ENCODE measurements at regions not wholly inside any gene's neighbourhood (a gene's known extent, or its start where the extent isn't known, plus 50 kb on each side); places are given as distances from the start of the nearest gene placed in this dataset.
A peak's percentile ranks its signal among the peaks of the same experiment; 100 is the strongest.

- Mint-ChIP-seq H3K27me3 (ENCODE audit: insufficient read depth, low read depth) (no peaks in the 10 kb centered on the region), H3K4me1 (no peaks in the 10 kb centered on the region), H3K9me3 (no peaks in the 10 kb centered on the region), H3K36me3 (no peaks in the 10 kb centered on the region), H3K4me3 (no peak overlapping the region), H3K27ac (no peak overlapping the region)
- Histone ChIP-seq H3K27me3 (no peaks in the 10 kb centered on the region), H3K4me1 (no peaks in the 10 kb centered on the region), H3K4me2 (no peak overlapping the region), H4K20me1 (ENCODE audit: low read depth) (no peaks in the 10 kb centered on the region), H3F3A (ENCODE audit: low read depth) (no peaks in the 10 kb centered on the region), H3K9ac (no peak overlapping the region), H3K36me3 (no peaks in the 10 kb centered on the region), H3K79me2 (ENCODE audit: low read depth) (no peaks in the 10 kb centered on the region), H2AFZ (replicated peaks) (peak overlapping the region; percentile 56), H3K4me3 (no peak overlapping the region), H3K9me3 (ENCODE audit: low read depth) (no peaks in the 10 kb centered on the region), H3K27ac (no peak overlapping the region)
- TF ChIP-seq, protein P1, sequence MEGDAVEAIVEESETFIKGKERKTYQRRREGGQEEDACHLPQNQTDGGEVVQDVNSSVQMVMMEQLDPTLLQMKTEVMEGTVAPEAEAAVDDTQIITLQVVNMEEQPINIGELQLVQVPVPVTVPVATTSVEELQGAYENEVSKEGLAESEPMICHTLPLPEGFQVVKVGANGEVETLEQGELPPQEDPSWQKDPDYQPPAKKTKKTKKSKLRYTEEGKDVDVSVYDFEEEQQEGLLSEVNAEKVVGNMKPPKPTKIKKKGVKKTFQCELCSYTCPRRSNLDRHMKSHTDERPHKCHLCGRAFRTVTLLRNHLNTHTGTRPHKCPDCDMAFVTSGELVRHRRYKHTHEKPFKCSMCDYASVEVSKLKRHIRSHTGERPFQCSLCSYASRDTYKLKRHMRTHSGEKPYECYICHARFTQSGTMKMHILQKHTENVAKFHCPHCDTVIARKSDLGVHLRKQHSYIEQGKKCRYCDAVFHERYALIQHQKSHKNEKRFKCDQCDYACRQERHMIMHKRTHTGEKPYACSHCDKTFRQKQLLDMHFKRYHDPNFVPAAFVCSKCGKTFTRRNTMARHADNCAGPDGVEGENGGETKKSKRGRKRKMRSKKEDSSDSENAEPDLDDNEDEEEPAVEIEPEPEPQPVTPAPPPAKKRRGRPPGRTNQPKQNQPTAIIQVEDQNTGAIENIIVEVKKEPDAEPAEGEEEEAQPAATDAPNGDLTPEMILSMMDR (IDR thresholded peaks at IDR 0.05): peak; percentile 77
- TF ChIP-seq EZH2phosphoT487 (IDR thresholded peaks at IDR 0.05): no peak
- peak; percentile 55 for DNase-seq (ENCODE audit: low spot score)
Measured at GRCh38 chr11:30143098-30143705, 87.6 kb upstream of the FSHB start.

- H3K4me1 ChIP-seq: peaks cover 2% of the 10 kb centered on the region
- H4K20me1 ChIP-seq (ENCODE audit: low read depth): no peaks in the 10 kb centered on the region
- no peak overlapping the region for H3K4me3 ChIP-seq
- no peaks in the 10 kb centered on the region for H3K9me3 ChIP-seq (ENCODE audit: low read depth)
- Mint-ChIP-seq H3K27ac (no peak overlapping the region), H3K4me1 (peaks cover 3% of the 10 kb centered on the region), H3K9me3 (no peaks in the 10 kb centered on the region), H3K27me3 (ENCODE audit: insufficient read depth, low read depth) (no peaks in the 10 kb centered on the region), H3K36me3 (no peaks in the 10 kb centered on the region), H3K4me3 (no peak overlapping the region)
- no peak overlapping the region for H3K27ac ChIP-seq
- H3F3A ChIP-seq (ENCODE audit: low read depth): no peaks in the 10 kb centered on the region
- TF ChIP-seq EZH2phosphoT487 (IDR thresholded peaks at IDR 0.05) (no peak), EZH2 (IDR thresholded peaks at IDR 0.05) (no peak)
- TF ChIP-seq, protein P1 (IDR thresholded peaks at IDR 0.05): no peak
- DNase-seq (ENCODE audit: low spot score): no peak
- H3K9ac ChIP-seq: no peak overlapping the region
- H3K79me2 ChIP-seq (ENCODE audit: low read depth): no peaks in the 10 kb centered on the region
- no peaks in the 10 kb centered on the region for H3K36me3 ChIP-seq
- no peaks in the 10 kb centered on the region for H3K27me3 ChIP-seq
- no peak overlapping the region for H2AFZ ChIP-seq (replicated peaks)
- H3K4me2 ChIP-seq: no peak overlapping the region
Measured at GRCh38 chr11:30147293-30147692, 83.5 kb upstream of the FSHB start.

DNA sequence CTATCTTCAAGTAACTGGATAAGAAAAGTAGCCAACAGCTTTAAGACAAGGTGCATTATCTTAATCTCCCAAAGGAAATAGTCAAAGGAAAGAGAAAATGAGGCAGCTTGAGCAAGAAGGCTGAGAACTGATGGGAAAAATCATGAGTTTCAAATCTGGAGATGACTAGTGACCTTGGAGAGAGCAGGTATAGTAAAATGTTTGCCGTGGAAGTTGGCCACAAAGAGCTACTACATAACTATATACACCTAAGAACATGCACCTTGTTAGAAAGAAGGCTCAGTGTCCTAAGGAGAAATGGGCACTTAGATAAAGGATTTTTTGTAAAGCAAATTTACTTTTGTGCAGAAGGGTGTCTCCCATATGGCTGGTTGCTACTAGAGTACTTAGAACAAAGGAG, 80.8 kb upstream of the FSHB start:
- Histone ChIP-seq H3K4me3 (no peak overlapping the region), H3K79me2 (ENCODE audit: low read depth) (no peaks in the 10 kb centered on the region), H3K27me3 (no peaks in the 10 kb centered on the region), H3K4me2 (no peak overlapping the region), H3K27ac (no peak overlapping the region), H3K9ac (no peak overlapping the region), H3K9me3 (ENCODE audit: low read depth) (no peaks in the 10 kb centered on the region), H3F3A (ENCODE audit: low read depth) (no peaks in the 10 kb centered on the region), H3K36me3 (no peaks in the 10 kb centered on the region), H3K4me1 (peaks cover 2% of the 10 kb centered on the region), H2AFZ (replicated peaks) (no peak overlapping the region), H4K20me1 (ENCODE audit: low read depth) (no peaks in the 10 kb centered on the region)
- H3K27me3 Mint-ChIP-seq (ENCODE audit: insufficient read depth, low read depth): no peaks in the 10 kb centered on the region
- H3K4me3 Mint-ChIP-seq: no peak overlapping the region
- H3K27ac Mint-ChIP-seq: no peak overlapping the region
- H3K9me3 Mint-ChIP-seq: no peaks in the 10 kb centered on the region
- DNase-seq (ENCODE audit: low spot score): no peak
- TF ChIP-seq, protein P1 (IDR thresholded peaks at IDR 0.05): no peak
- TF ChIP-seq EZH2 (IDR thresholded peaks at IDR 0.05): no peak
- TF ChIP-seq EZH2phosphoT487 (IDR thresholded peaks at IDR 0.05): no peak
- H3K4me1 Mint-ChIP-seq: peaks cover 3% of the 10 kb centered on the region
- no peaks in the 10 kb centered on the region for H3K36me3 Mint-ChIP-seq
